ENCODE measurements at regions not wholly inside any gene's neighbourhood (a gene's known extent, or its start where the extent isn't known, plus 50 kb on each side); places are given as distances from the start of the nearest gene placed in this dataset.

- DNase-seq: no peak
These were observed 651.1 kb upstream of the ID2 start for GRCh38 chr2:8030573-8031303.

- no peak for DNase-seq
These were observed 650.5 kb upstream of the ID2 start for GRCh38 chr2:8031370-8031769.

DNA sequence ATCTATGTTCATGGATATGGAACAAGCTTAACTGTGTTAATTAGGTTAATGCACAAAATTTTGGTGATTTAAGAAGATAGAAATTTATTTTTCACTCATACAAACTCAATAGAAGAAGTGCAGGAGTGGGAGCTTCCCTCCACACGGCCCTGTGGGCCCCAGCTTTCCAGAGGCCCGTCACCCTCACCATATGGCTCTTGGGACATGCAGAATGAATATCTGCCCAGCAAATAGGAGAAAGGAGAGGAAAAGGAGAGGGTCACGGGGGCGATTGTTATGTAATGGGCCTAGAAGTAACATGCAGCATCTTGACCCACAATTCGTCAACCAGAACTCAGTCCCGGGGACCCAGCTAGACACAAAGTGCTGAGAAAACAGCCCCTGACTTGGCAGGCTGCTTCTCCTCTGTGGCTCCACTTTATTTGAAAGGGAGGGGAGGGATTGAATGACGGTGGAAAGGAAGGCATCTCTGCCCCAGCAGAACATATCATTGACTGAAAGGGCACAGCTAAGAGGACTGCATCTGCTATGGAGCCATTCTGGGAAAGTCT lies 648.2 kb upstream of the ID2 start:
- DNase-seq: no peak

DNA sequence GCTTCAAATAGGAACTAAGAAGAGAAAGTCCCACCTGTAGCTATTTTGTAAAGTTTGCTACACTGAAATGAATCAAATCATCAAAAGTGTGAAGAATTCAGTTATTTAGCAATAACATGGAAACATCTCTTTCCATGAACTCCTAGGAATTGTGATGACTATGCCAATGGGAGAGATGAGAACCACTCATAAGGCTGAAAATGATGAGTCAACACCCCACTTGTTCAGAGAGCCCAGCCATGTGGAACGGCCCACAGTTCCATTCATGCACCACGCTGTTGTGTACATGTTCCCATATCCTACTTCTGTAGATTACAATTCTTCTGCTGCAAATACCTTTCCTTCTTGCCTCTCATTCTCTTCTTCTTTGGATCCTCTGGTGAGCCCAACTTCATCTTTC lies 645.5 kb upstream of the ID2 start:
- peak; percentile 58 for DNase-seq

DNA sequence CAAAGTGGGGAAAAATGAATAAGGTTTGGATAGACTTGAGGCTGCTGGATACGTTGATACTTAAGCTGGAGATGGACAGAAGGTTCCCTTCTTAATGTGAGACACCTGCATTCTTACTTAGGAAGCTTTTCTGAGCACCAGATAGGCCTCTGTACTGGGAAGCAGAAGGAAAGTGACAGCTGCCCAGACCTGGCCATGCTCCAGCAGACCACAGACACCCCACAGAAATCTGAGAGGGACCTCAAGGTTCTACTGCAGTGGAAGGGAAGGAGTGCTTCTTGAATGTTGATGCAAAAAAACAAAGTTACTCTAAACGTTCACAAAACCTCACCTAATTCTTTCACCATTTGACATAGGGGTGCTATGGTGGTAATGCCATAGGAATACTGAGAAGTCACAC lies 642.1 kb upstream of the ID2 start:
- no peak for DNase-seq

- DNase-seq: no peak
These were observed 638.6 kb upstream of the ID2 start for GRCh38 chr2:8043295-8043694.

DNA sequence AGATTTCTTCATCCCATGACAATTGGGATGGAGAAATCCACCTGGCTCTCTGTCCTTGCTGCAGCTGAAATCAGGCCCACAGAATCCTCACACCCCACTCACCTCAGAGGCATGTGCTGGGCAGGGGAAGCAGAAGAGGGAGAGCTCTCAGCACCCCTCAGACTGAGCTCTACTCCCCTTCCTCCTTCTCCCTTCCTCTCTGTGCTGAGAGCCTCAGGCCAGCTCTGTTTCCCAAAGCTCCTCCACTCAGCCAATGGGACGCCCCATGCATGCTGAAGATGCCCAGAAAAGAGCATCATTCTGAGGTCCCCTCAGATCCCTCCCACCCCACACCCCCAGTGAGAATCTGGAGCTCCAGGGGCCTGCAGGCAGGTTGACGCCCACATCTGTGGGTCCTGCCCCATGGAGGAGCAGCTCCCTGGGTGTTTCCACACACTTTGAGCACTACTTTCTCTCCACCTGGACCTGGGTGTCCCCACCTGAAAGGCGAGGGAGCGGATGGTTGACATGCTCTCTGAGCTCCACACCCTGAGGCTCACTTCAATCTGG lies 637.7 kb upstream of the ID2 start:
- no peak for DNase-seq

- no peak for DNase-seq
These were observed 636.7 kb upstream of the ID2 start for GRCh38 chr2:8045081-8045614.

GRCh38 chr2:8046849-8047248 lies 635.0 kb upstream of the ID2 start:
- DNase-seq: no peak

- DNase-seq: no peak
These were observed 632.7 kb upstream of the ID2 start for GRCh38 chr2:8049176-8049575.

GRCh38 chr2:8049851-8050571 lies 631.8 kb upstream of the ID2 start:
- DNase-seq: no peak

DNA sequence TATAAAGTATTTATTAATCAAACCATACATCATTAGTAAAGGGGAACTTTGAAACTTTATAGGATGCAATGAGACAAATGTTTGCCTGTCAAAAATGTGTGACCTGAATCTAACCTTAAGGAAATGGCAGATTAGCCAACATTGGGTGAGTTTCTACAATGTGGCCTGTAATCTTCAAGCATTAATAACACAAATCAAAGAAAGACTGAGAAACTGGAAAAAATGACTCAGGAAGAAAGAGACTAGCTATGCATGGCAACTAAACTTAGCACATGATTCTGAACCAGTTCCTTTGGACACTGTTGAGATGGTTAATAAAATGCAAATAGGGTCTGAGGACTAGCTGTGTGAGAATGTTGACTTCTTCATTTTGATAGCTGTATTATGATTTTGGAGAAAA lies 628.6 kb upstream of the ID2 start:
- no peak for DNase-seq

DNA sequence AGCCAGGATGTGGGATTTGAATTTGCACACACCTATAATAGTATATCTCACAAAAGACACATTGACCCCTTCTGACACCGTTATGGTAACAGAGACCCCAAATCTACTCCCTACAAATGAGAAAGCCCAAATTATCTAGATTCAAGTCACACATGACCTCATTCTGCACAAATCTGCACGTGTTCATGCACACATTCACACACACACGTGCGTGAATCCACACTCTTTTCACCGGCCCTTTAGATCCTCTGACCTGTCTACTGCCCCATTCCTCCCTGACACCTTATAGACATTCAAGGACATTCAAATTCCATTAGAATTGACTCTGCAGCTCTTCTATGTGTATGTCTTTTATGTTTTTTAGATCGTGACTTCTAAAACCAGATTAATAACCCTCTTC lies 627.8 kb upstream of the ID2 start:
- DNase-seq: no peak

DNA sequence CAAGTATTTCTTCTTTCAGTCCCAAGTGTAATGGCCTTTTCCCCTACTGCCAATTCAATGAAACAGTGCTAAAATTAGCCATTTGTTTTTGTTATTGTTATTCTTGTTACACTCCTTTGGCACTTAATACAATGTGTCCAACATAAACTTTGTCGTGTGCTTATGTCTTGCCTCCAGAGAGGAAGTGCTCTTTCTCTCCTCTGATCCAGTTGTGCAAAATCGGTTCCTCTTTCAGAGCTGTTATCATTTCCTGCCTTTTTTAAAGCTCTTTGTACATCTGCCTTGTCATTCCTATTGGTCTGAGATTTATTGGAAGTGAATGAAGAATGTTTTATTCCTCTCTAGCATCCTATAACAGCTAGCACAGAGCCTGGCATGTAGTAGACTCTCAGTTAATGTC lies 623.2 kb upstream of the ID2 start:
- DNase-seq: no peak

DNA sequence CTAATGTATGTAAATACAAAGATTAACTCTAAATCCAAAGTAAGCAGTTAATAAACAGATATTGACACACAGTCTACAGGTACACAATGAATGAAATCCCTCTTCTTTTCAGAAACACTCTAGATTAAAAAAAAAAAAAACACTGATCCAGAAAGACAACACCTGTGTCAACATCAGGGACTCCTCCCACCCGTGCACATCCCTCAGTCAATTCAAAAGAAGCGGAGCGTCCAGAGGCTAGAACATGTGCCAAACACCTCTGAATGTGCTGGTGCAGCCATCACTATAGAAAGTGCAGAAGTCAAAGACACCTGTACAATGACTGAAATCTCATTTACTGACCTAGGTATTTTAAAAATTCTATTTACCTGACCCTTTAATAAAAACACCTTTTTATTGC lies 622.6 kb upstream of the ID2 start:
- peak; percentile 51 for DNase-seq

GRCh38 chr2:8059794-8060193 lies 622.1 kb upstream of the ID2 start:
- no peak for DNase-seq

DNA sequence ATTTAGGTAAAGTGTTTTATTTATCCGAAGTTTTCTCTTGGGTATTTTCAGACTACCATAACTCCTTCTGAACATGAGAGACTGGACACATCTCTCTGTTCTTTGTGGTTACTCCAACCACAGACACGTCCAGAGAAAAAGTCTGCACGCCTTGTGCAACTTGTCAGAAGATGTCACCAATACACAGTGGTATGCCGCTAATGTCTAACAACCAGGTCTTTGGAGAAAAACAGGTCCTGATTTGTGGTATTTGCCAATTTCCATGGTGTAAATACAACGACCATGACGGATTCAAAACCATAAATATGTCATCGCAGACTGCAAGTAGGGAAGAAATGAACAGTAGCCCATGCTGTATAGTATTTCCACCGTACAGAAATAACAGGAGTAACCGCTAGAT lies 620.6 kb upstream of the ID2 start:
- no peak for DNase-seq

GRCh38 chr2:8064603-8065002 lies 617.3 kb upstream of the ID2 start:
- no peak for DNase-seq

DNA sequence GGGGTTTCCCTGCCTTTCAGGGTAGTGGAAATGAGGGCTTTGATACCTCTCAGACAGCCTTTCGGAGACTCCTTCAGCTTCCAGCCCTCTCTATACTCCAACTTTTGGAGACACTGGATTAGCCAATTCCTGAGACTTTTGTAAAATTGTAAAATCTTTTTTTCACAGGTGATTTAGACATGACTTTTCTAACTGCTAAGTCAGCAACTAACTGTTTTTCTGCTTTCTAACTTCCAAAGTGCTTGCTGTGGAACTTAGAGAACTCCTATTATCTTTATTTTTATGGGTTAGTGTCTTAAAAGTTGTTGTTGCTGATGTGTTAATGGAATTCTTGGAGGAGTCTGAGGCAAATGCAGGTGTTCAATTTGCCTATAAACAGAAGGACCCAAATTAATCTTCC lies 616.7 kb upstream of the ID2 start:
- DNase-seq: no peak

DNA sequence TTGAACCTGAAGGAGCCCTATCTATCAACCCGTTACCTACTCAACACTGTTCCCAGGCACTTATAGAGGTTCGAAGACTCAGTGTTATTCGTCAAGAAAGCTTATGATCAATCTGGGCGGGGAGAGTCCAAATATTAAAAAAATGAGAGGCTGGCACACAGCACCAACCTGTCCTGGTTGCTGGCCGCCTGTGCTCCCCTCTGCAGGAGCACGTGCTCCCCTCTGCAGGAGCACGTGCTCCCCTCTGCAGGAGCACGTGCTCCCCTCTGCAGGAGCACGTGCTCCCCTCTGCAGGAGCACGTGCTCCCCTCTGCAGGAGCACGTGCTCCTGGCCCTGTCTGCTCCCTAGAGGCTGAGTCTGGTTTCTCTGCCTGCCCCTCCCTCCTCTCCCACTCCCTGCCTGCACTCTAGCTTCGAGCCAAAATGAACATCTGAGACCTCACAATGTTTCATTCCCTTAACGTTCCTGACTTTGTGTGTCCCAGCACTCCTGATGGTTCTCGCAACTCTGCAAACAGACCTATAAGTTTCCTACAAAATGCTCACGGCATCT lies 614.0 kb upstream of the ID2 start:
- DNase-seq: no peak

DNA sequence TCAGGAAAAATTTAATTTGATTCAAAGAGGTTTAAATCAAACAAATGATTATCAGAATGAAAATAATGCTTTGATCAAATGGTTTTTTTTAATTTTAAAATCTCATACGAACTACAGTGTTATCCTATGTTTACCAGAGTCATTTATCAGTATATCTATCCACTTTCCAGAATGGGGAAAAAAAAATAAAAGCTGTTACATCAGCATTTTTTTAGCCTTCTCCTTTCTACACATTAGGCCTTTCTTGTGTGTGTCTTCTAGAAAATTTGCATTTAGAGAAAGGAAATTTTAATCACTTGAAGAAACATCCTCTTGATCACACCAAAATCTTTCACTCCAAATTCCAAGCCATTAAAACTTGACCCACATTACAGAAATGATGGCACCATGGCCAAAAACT lies 608.9 kb upstream of the ID2 start:
- no peak for DNase-seq

DNA sequence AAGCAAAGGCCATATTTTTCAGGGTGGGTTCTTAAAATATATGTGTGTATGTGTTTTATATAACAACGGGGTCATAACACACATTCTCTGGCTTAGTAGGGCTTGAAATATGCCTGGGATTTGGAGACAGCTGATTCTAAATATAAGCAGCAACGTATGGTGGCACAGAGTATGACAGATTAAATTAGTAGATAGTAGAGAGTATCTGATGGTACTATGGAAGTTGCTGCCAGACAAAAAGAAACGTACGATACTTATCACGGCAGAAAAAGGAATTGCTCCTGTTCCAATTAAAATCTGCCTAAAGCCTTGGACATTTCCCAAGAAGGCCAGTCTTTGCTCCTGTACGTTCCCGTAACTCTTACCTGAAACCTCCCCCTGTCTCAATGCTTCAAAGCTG lies 607.9 kb upstream of the ID2 start:
- DNase-seq: no peak

GRCh38 chr2:8076448-8077342 lies 605.2 kb upstream of the ID2 start:
- no peak for DNase-seq

Data from NCI-H510A treated with DMSO at 0.1 percent for 48 hours (cell line).